ENCODE measurements at regions not wholly inside any gene's neighbourhood (a gene's known extent, or its start where the extent isn't known, plus 50 kb on each side); places are given as distances from the start of the nearest gene placed in this dataset.

DNA sequence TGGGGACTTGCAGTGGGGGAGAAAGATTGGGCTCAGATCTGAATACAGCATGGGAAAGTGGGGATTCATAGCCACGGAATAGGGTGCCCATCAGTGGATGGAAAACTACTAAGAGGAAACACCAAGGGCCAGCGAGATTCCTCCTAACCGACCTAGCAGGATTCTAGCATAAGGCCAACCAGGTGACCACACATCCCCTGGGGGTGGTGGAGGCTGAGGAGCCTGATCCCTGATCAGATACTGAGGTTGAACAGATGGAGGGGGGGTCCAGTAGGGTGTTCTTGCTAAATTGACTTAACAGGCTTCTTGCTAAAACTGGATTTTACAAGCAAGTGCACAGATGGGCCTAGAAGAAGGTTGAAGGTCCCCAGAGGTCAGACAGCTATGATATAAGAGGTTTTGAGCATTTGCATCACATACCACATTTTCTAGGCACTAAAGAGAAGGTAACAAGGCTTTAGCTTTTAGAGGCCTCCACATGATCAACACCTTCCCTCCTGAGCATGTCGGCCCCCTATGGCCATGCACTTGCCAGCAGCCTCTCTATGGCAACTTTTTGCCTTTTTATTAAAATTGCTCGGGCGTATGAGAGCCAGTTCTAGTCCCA lies 69.1 kb upstream of the PUDP start:
- in situ Hi-C loops (cut with HindIII; ENCODE audit: low pct_unique_long_range_greater_than_20kb, low sequenced_read_pairs) = no loop called here
- DNase-seq (ENCODE audit: low read depth) = no peak

DNA sequence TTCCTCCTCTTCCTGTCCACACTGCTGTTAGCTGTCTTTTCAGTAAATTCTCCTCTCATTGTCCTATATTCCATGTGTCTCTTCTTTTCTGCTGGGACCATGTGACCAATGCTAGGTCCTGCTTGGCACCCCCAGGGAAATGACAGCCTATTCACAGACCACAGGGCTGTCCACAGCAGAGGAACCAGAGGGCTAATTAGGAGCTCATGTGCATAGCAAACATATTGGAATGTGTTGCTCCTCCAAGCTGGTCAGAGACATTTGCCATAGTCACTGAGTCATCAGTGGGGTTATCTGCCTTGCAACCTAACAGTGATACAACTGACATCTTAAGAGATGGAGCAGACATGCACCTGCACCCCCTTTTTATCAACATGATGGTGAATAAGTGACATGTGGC lies 67.9 kb upstream of the PUDP start:
- in situ Hi-C loops (cut with HindIII; ENCODE audit: low pct_unique_long_range_greater_than_20kb, low sequenced_read_pairs) = no loop called here
- no peak for DNase-seq (ENCODE audit: low read depth)

DNA sequence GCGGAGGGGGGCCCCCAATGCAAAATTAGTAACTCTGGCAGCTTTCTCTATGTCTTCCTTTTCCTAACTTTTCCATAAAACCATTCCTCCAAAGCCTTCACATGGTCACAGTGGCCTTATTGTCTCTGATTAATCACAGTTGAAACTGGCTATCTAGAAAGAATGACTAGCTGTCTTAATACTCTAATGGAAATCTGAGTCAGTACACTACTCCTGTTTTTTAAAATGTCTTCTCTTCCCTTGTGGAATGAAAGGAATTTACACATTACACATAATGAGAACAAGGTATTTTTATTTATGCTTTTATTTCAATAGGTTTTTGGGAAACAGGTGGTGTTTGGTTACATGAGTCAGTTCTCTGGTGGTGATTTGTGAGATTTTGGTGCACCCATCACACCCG lies 66.3 kb upstream of the PUDP start:
- in situ Hi-C loops (cut with HindIII; ENCODE audit: low pct_unique_long_range_greater_than_20kb, low sequenced_read_pairs) = no loop called here
- DNase-seq (ENCODE audit: low read depth) = no peak

DNA sequence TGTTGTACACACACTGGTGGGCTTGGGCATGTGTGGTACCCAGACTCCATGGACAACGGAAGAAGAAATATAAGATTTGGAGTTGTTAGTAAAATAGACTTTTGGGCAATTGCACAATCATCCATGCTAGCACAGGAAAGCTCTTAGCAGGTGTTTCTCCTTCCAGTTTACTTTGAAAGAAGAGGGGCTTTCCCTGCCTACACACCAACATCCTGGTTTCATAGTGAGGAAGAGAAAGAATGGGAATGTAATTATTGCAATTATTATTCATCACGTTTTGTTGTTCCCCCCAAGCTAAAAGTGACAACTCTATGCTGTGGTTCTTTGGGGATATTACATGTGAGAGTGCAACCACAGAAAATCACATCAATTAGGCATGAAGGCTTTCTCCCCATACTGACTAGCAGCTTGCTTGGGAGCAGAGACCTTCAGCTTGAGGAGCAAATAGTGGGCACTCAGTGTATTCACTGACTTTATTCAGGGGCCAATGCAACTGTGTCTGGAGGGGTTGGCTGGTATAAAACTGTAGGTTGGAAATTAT lies 57.2 kb upstream of the PUDP start:
- in situ Hi-C loops (cut with HindIII; ENCODE audit: low pct_unique_long_range_greater_than_20kb, low sequenced_read_pairs) = no loop called here

DNA sequence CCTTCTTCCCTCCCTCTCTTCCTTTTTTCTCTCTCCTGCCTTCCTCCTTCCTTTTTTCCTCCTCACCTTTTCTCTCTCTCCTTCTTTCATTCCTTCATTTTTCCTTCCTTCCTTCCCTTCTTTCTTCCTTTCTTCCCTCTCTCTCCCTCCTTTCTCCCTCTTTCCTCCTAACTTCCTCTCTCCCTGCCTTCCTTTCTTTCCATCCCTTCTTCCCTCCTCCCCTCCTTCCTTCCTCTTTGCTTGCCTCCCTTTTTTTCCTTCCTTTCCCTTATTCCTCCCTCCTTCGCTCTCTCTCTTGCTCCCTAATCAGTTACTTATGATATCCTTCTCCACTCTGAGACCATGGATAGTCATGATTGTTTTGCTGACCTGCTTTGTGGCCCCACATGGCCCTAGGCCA lies 56.7 kb upstream of the PUDP start:
- DNase-seq (ENCODE audit: low read depth) = no peak
- in situ Hi-C loops (cut with HindIII; ENCODE audit: low pct_unique_long_range_greater_than_20kb, low sequenced_read_pairs) = no loop called here

More for the DNA sequence above, 57.2 kb upstream of the PUDP start:
- DNase-seq (ENCODE audit: low read depth) = no peak

DNA sequence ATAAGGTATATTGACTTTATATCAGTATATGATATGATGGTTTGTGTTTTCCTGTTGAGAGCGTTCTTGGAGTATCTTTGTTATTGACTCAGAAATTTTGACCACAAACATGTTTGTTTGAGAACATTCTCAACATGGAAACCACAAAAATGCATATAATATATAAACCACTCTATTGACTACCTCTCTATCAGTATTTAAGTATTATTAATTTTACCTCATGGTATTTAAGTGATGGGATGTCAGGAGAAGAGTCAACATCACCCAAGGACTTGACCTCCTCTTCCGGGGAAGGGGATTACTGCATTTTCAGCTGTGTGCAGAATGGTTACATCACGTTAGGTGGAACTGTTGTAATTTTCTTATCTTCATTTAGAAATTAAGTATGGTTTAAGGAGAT lies 54.3 kb upstream of the PUDP start:
- in situ Hi-C loops (cut with HindIII; ENCODE audit: low pct_unique_long_range_greater_than_20kb, low sequenced_read_pairs) = no loop called here
- no peak for DNase-seq (ENCODE audit: low read depth)

DNA sequence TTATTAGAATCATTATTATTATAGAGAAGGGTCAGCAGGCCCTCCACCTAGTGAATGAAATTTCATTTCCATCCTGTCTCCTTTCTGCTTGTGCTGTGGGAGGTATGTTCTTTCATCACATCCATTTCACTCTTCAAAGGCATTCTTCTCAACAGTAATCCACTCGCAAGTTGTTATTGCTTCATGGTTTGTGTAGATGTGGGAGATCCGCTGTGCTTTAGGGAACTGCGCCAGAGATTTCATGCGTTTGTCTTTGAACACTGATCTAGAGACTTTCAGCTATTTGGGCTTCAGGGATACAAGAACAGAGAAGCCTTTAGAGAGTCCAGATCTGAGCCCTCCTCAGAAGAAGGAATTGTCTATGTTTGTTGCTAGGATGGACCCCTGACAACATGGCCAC lies 53.5 kb upstream of the PUDP start:
- DNase-seq (ENCODE audit: low read depth) = no peak
- in situ Hi-C loops (cut with HindIII; ENCODE audit: low pct_unique_long_range_greater_than_20kb, low sequenced_read_pairs) = no loop called here

DNA sequence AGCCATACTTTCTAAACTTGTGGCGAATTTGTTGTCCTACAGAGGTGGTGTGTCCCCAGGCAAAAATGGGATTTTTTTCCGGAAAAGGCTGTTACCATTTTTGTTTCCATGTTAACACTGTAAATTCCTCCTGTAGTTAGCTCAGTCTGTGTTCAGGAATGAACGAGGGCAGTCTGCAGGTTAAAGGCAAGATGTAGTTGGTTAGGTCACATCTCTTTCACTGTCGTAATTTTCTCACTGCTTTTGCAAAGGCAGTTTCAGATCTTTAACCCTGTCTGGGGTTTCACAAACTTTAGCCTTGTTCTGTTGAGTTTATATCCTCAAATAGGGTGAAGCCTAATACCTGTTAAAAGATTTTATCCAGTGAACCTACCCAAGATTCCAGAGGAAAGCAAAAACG lies 50.5 kb upstream of the PUDP start:
- no peak for DNase-seq (ENCODE audit: low read depth)
- in situ Hi-C loops (cut with HindIII; ENCODE audit: low pct_unique_long_range_greater_than_20kb, low sequenced_read_pairs) = no loop called here
